ENCODE measurements at regions not wholly inside any gene's neighbourhood (a gene's known extent, or its start where the extent isn't known, plus 50 kb on each side); places are given as distances from the start of the nearest gene placed in this dataset.
"Not testable (repeated sequence)": the region's sequence is repeated elsewhere in the genome, so short reads cannot be mapped to it uniquely, and the experiment has no call there.

GRCh38 chr10:71084061-71084817, 128.1 kb upstream of the UNC5B start:
- no peak for TF ChIP-seq ZFX (IDR thresholded peaks at IDR 0.05; ENCODE audit: borderline replicate concordance)
- no peak for TF ChIP-seq CTCF (IDR thresholded peaks at IDR 0.05)
- no peak overlapping the region for H3K27ac ChIP-seq

GRCh38 chr10:71084818-71085126, 127.6 kb upstream of the UNC5B start:
- no peak for TF ChIP-seq ZFX (IDR thresholded peaks at IDR 0.05; ENCODE audit: borderline replicate concordance)
- TF ChIP-seq CTCF (IDR thresholded peaks at IDR 0.05): no peak
- no peak overlapping the region for H3K27ac ChIP-seq

- H3K27ac ChIP-seq: no peak overlapping the region
- TF ChIP-seq ZFX (IDR thresholded peaks at IDR 0.05; ENCODE audit: borderline replicate concordance): no peak
- TF ChIP-seq CTCF (IDR thresholded peaks at IDR 0.05): no peak
Observed at GRCh38 chr10:71085689-71086438, 126.5 kb upstream of the UNC5B start.

- no peak overlapping the region for H3K27ac ChIP-seq
- no peak for TF ChIP-seq ZFX (IDR thresholded peaks at IDR 0.05; ENCODE audit: borderline replicate concordance)
- TF ChIP-seq CTCF (IDR thresholded peaks at IDR 0.05): no peak
Observed at GRCh38 chr10:71086439-71087080, 125.8 kb upstream of the UNC5B start.

GRCh38 chr10:71087622-71088021, 124.7 kb upstream of the UNC5B start:
- H3K27ac ChIP-seq: no peak overlapping the region
- no peak for TF ChIP-seq ZFX (IDR thresholded peaks at IDR 0.05; ENCODE audit: borderline replicate concordance)
- no peak for TF ChIP-seq CTCF (IDR thresholded peaks at IDR 0.05)

- no peak overlapping the region for H3K27ac ChIP-seq
- TF ChIP-seq CTCF (IDR thresholded peaks at IDR 0.05) (no peak), ZFX (IDR thresholded peaks at IDR 0.05; ENCODE audit: borderline replicate concordance) (no peak)
Observed at GRCh38 chr10:71088054-71088453, 124.3 kb upstream of the UNC5B start.

- H3K27ac ChIP-seq: not testable (repeated sequence)
Observed at GRCh38 chr10:71088578-71088977, 123.8 kb upstream of the UNC5B start.
